Natural killer cell (primary cell): ENCODE measurements at regions not wholly inside any gene's neighbourhood (a gene's known extent, or its start where the extent isn't known, plus 50 kb on each side); places are given as distances from the start of the nearest gene placed in this dataset.

Experiments
- ATAC-seq, 3 donors: fragments of 150-1000 bp in 2 of 3; fragments of 200-7000 bp in 1 of 3; cut with Tn5 transposase; 1 replicate in 1 of 3; 2 replicates in 2 of 3; pipeline ENCODE4 v1.10.0; 2021; ENCODE audit warnings: mild to moderate bottlenecking in 2 of 3, moderate library complexity in 2 of 3
- DNase-seq, 2 donors: peaks; one replicate each; pipeline versions ENCODE4 v3.0.0 to v3.0.0-alpha.2; 2013 to 2021; ENCODE audit warnings: mixed read lengths in 1 of 2
- H3K27ac ChIP-seq: one replicate; pipeline ENCODE4 v1.5.1; 2013; ENCODE audit warnings: mild to moderate bottlenecking, low read length
- H3K27me3 ChIP-seq: one replicate; pipeline ENCODE4 v1.6.1; 2013; ENCODE audit warnings: low read length; ENCODE audit not compliant: control insufficient read depth, insufficient read depth
- H3K36me3 ChIP-seq: one replicate; pipeline ENCODE4 v1.6.1; 2013; ENCODE audit warnings: low read length; ENCODE audit not compliant: control insufficient read depth, insufficient read depth
- H3K4me1 ChIP-seq: one replicate; pipeline ENCODE4 v1.6.1; 2013; ENCODE audit warnings: low read length; ENCODE audit not compliant: control insufficient read depth, insufficient read depth
- H3K4me3 ChIP-seq: one replicate; pipeline ENCODE4 v1.5.1; 2013; ENCODE audit warnings: low read length
- H3K9me3 ChIP-seq: one replicate; pipeline ENCODE4 v1.6.1; 2013; ENCODE audit warnings: low read length; ENCODE audit not compliant: control insufficient read depth, insufficient read depth
- H3K27ac Mint-ChIP-seq, 2 donors: one replicate each; pipeline ENCODE4 v1.8.0; 2022; ENCODE audit warnings: mild to moderate bottlenecking in 2 of 2, mixed read lengths in 2 of 2, moderate library complexity in 1 of 2
- H3K27me3 Mint-ChIP-seq, 2 donors: one replicate each; pipeline ENCODE4 v1.8.0; 2022; ENCODE audit warnings: low read depth in 2 of 2, mixed read lengths in 2 of 2
- H3K36me3 Mint-ChIP-seq: one replicate; pipeline ENCODE4 v1.8.0; 2022; ENCODE audit warnings: mixed read lengths
- H3K4me1 Mint-ChIP-seq, 2 donors: one replicate each; pipeline ENCODE4 v1.8.0; 2022; ENCODE audit warnings: mixed read lengths in 2 of 2
- H3K4me3 Mint-ChIP-seq: one replicate; pipeline ENCODE4 v1.8.0; 2022; ENCODE audit warnings: mild to moderate bottlenecking, moderate library complexity, mixed read lengths
- H3K9me3 Mint-ChIP-seq, 2 donors: one replicate each; pipeline ENCODE4 v1.8.0; 2022; ENCODE audit warnings: mixed read lengths in 2 of 2
- CTCF ChIP-seq: fragments of 200-600 bp; IDR thresholded peaks from one replicate; pipeline ENCODE4 v1.8.0; 2022; ENCODE audit warnings: antibody characterized with exemption
- WGBS: methylation state at CpG from one replicate; pipeline ENCODE4 v1.1.7; 2013; ENCODE audit warnings: missing lambda C conversion rate; ENCODE audit not compliant: insufficient coverage; 5-methylcytosine and 5-hydroxymethylcytosine counted together
- intact Hi-C: fragments of 100-400 bp; cut with micrococcal nuclease; formaldehyde crosslinking; loops from one replicate; pipeline ENCODE4 v1.14.2; 2022

GRCh38 chr1:37239225-37239740 lies 205.0 kb upstream of the GRIK3 start:
- intact Hi-C loops = no loop called here
- DNase-seq = no peak
- Histone ChIP-seq H3K4me1 (no peaks in the 10 kb centered on the region), H3K4me3 (no peak overlapping the region), H3K27ac (no peak overlapping the region), H3K36me3 (no peaks in the 10 kb centered on the region), H3K9me3 (no peaks in the 10 kb centered on the region), H3K27me3 (no peaks in the 10 kb centered on the region)
- no peak overlapping the region for H3K27ac Mint-ChIP-seq
- no peaks in the 10 kb centered on the region for H3K9me3 Mint-ChIP-seq
- 69% methylated on average over 4 of the region's 4 CpGs for WGBS
- TF ChIP-seq CTCF = no peak
- no peaks in the 10 kb centered on the region for H3K36me3 Mint-ChIP-seq
- peaks cover 16 to 40% of the 10 kb centered on the region in 2 donors for H3K27me3 Mint-ChIP-seq
- no peaks in the 10 kb centered on the region for H3K4me1 Mint-ChIP-seq
- ATAC-seq = no peak
- no peak overlapping the region for H3K4me3 Mint-ChIP-seq

- Mint-ChIP-seq H3K27me3 (peaks cover 17 to 31% of the 10 kb centered on the region in 2 donors), H3K9me3 (no peaks in the 10 kb centered on the region), H3K4me1 (no peaks in the 10 kb centered on the region), H3K4me3 (no peak overlapping the region), H3K36me3 (no peaks in the 10 kb centered on the region), H3K27ac (no peak overlapping the region)
- no peak for TF ChIP-seq CTCF
- WGBS = 44% methylated on average over 15 of the region's 15 CpGs
- no peak for DNase-seq
- H3K27ac ChIP-seq = no peak overlapping the region
- H3K36me3 ChIP-seq = no peaks in the 10 kb centered on the region
- no peak overlapping the region for H3K4me3 ChIP-seq
- ATAC-seq = no peak
- H3K9me3 ChIP-seq = no peaks in the 10 kb centered on the region
- intact Hi-C loops = no loop called here
- no peaks in the 10 kb centered on the region for H3K27me3 ChIP-seq
- H3K4me1 ChIP-seq = no peaks in the 10 kb centered on the region
Observed at GRCh38 chr1:37240897-37241296, 206.6 kb upstream of the GRIK3 start.

GRCh38 chr1:37242501-37242900 lies 208.2 kb upstream of the GRIK3 start:
- H3K9me3 Mint-ChIP-seq = no peaks in the 10 kb centered on the region
- Histone ChIP-seq H3K27me3 (no peaks in the 10 kb centered on the region), H3K4me3 (no peak overlapping the region), H3K4me1 (no peaks in the 10 kb centered on the region), H3K9me3 (no peaks in the 10 kb centered on the region), H3K36me3 (no peaks in the 10 kb centered on the region), H3K27ac (no peak overlapping the region)
- H3K27me3 Mint-ChIP-seq = peaks cover 14 to 27% of the 10 kb centered on the region in 2 donors
- intact Hi-C loops = no loop called here
- ATAC-seq (no peak), DNase-seq (no peak)
- no peaks in the 10 kb centered on the region for H3K36me3 Mint-ChIP-seq
- H3K4me1 Mint-ChIP-seq = no peaks in the 10 kb centered on the region
- H3K4me3 Mint-ChIP-seq = no peak overlapping the region
- no peak overlapping the region for H3K27ac Mint-ChIP-seq
- WGBS = 63% methylated on average over 5 of the region's 5 CpGs
- TF ChIP-seq CTCF = no peak

GRCh38 chr1:37243368-37244082 lies 209.2 kb upstream of the GRIK3 start:
- H3K4me3 Mint-ChIP-seq = no peak overlapping the region
- intact Hi-C loops = no loop called here
- no peak for DNase-seq
- TF ChIP-seq CTCF = no peak
- H3K36me3 ChIP-seq = no peaks in the 10 kb centered on the region
- no peaks in the 10 kb centered on the region for H3K9me3 ChIP-seq
- no peak overlapping the region for H3K27ac ChIP-seq
- H3K27me3 Mint-ChIP-seq = peaks cover 17 to 25% of the 10 kb centered on the region in 2 donors
- no peaks in the 10 kb centered on the region for H3K27me3 ChIP-seq
- no peaks in the 10 kb centered on the region for H3K4me1 Mint-ChIP-seq
- H3K9me3 Mint-ChIP-seq = no peaks in the 10 kb centered on the region
- no peaks in the 10 kb centered on the region for H3K36me3 Mint-ChIP-seq
- H3K27ac Mint-ChIP-seq = no peak overlapping the region
- no peak overlapping the region for H3K4me3 ChIP-seq
- ATAC-seq = no peak
- 73% methylated on average over 9 of the region's 12 CpGs for WGBS
- H3K4me1 ChIP-seq = no peaks in the 10 kb centered on the region
